NCI-H69 (cell line): ENCODE measurements at regions not wholly inside any gene's neighbourhood (a gene's known extent, or its start where the extent isn't known, plus 50 kb on each side); places are given as distances from the start of the nearest gene placed in this dataset.
"Not testable (repeated sequence)": the region's sequence is repeated elsewhere in the genome, so short reads cannot be mapped to it uniquely, and the experiment has no call there.

Experiments used
- DNase-seq: peaks from one replicate; lab custom pipeline; 2025; lab: John Stamatoyannopoulos, UW

GRCh38 chr1:194813096-194813495 lies 1626.7 kb upstream of the B3GALT2 start:
- DNase-seq: peak; percentile 92

- DNase-seq: peak; percentile 55
Observed at GRCh38 chr1:194809665-194810064, 1623.3 kb upstream of the B3GALT2 start.

DNA sequence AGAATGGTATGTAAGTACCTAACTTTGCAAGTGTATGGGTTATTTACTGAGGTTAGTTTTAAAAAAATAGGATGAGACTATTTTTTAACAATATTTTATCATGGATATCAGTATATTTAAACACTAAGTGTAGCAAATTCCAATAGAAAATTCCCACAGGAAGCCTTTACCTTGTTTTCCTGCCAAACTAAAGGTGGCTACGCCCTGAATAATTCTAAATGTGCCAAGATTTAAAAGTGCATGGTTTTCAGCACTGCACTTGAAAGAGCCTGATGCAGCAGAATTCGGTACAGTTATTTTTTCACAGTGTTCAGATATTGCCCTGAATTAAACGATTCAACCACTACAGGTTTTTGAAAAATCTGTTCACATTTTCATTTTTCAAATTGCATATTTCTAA lies 1622.8 kb upstream of the B3GALT2 start:
- DNase-seq: no peak

- DNase-seq: no peak
Observed at GRCh38 chr1:194807530-194808220, 1621.3 kb upstream of the B3GALT2 start.

DNA sequence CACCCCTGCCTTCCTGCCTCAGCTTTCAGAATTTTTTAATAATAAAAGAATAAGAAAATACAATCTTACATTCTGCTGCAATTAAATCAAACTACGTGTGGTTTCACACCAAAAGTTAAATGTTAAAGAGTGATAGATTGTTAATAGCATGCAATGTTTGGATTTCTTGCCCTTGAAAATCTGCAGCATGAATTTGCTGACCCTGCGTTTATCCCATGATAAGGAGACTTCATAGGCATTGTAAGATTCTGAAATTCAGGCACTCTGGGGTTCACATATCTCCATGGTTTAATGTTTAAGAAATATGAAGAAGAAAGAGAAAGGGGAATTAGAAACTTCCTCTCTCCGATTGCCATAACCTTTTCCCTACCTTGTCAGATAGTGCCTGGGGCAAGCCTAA lies 1616.2 kb upstream of the B3GALT2 start:
- no peak for DNase-seq

DNA sequence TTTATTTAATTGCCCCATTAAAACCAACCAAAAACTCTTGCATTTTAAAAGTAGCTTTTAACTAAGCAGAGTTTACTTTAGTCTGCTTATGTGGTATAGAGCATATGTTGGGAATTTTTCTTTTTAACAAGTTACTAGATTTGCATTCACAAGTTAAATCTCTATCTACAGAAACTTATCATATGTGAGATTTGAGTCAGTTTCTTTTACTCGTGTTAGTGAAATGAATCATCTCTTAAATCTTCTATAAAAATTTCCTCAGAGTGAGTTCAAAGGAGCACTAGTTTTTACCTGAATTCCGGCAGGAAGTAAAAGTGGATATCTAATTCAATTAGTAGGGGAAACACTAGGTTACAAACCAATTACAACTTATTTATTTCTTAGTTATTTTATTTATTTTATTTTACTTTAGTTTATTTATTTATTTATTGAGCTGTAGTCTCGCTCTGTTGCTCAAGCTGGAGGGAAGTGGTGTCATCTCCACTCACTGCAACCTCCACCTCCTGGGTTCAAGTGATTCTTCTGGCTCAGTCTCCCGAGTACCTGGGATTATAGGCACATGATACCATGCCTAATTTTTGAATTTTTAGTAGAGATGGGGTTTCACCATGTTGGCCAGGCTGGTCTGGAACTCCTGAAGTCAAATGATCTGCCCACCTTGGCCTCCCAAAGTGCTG lies 1609.6 kb upstream of the B3GALT2 start:
- DNase-seq: no peak

DNA sequence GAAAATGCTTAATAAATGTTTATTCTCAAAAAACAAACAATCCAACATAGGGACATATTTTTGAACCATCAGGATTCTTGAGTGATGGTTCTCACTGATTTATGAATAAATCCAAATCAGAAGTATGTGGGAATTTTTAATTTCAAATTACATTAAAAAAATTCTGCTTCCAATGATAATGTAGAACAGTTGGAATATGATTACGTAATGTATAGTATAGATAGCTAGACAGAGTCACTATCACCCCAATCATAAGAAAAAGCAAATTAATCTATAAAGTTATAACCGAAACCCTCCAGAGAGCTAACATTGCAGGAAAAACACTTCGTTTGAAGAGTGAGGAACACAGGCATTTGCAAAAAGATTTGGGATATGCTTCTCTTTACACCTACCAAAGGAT lies 1600.6 kb upstream of the B3GALT2 start:
- DNase-seq: no peak

GRCh38 chr1:194786027-194786426 lies 1599.6 kb upstream of the B3GALT2 start:
- DNase-seq: no peak

GRCh38 chr1:194776657-194777056 lies 1590.2 kb upstream of the B3GALT2 start:
- no peak for DNase-seq

DNA sequence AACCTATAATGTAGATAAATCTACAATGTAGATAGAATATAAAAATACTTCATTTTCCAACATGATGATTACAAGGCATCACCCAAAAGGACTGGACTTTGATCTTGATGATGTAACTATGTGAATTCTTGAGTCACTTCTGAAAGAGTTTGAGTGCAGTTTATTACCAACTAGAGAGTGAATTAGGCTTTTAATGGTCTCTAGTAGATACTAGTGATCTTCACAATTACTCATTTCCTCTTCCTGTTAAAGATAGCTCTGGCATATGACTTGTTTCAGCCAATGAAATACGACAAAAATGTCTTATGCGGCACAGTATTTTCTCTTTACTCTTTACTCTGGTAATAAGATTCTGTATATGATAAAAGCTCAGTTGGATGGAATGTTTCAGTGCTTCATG lies 1588.1 kb upstream of the B3GALT2 start:
- no peak for DNase-seq

DNA sequence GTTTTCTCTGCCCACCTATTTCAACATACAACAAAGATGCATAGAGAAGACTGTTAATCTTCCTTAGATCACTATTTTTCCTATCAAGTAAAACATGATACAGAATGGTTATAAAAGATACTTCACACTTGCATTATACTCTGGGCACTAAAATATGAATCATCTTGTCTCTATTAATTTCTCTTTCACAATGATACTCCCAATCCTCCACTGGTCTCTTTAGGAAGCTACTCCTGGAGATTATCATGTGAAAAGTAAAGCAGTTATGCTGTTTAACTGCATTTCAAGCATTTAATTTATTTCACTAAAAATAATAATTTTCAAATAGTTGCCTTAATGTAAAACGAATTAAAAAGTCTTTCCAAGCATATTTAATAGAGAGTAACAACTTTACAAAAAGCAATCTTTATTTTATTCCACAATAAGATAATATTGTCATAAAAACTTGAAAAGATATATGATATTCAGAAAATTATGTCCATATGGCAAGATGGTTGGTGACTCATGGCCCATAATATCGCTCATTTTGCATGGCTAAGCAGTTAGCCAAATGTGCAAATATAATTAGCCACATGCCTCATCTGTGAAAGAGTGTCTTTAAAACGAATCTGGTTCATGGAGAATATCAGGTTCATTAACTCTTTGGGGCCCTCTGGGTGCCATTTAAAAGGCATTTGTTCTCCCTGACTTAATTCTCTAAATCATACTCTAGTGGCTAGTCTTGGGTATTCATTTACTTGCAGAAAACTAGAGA lies 1569.0 kb upstream of the B3GALT2 start:
- peak; percentile 98 for DNase-seq

DNA sequence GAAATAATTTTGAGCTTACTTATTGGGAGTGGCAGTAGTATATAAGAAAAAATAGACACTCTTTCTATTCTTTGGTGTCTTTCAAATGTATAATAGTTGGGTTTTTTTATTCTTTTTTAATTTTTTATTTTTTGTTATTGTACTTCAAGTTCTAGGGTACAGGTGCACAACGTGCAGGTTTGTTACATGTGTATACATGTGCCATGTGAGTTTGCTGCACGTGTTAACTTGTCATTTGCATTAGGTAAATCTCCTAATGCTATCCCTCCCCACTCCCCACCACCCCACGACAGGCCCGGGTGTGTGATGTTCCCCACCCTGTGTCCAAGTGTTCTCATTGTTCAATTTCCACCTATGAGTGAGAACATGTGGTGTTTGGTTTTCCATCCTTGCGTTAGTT lies 1552.4 kb upstream of the B3GALT2 start:
- DNase-seq: not testable (repeated sequence)

DNA sequence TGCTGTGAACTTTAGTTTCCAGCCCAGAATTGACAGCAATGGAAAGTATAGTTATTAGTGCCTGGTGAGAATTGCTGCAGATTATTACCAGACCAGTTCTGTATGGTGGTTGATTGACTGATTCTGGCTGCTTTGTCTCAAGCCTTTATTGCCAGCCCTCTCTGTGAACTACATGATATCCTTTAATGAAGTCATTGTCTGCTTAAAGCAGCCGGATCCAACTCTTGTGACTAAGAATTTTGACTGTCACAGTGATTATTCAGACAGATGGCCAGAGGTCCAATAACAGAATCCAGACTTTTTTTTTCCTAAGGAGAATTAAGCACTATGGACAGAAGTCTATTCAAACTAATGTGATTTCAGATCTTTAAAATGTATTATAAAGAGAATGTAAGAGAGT lies 1548.6 kb upstream of the B3GALT2 start:
- peak; percentile 71 for DNase-seq

DNA sequence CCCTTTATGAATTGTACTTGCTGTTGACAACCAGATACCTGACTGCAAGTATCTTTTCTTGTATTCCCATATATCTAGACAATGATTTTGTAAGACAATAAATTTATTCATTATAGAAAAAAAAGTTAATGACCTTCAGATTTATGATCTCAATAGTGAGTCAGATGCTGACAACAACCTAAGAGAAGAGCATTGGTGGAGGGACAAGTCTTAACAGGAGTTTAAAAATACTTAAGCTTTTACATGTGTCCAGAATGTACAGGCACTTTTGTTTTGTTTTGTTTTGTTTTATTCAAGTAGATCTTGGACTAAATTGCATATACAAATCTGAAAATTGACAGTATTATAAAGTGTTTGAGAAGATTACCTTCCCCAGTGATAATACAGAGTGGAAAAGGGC lies 1544.6 kb upstream of the B3GALT2 start:
- DNase-seq: peak; percentile 30

GRCh38 chr1:194730304-194730703 lies 1543.9 kb upstream of the B3GALT2 start:
- peak; percentile 39 for DNase-seq

DNA sequence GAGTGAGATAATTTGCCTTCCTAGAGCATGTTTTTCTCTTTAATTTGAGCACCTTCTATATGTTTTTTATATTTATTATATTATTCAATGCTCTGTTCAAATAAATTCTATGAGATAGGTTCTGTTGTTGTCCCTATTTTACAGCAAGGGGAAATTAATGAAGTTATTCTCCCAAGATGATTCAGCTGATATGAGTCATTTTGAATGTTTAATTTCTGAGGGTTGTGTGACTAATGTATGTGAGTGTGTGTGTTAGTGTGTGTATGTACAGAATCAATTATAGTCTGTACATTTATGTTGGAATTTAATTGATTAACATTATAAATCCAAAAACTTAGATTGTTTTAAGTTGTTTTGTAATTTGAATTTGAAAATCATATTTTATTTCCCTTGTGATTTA lies 1536.7 kb upstream of the B3GALT2 start:
- DNase-seq: no peak

GRCh38 chr1:194717941-194718340 lies 1531.5 kb upstream of the B3GALT2 start:
- DNase-seq: no peak

DNA sequence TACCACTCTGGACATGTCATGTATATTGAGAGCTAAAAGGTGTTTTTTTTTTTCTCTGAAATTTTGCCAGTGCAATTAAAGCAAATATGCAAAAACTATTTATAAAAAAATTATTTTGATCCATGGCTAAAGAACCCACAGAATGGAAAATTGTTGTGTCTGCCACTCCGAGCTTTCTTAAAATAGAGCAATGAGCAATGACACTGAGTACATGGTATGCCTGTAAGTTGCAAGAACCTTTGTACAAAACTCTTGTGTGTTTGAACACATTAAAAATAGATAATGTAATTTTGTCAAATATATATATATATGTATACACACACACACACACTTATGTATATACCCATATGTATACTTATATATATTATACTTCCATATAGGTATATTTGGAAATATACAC lies 1530.9 kb upstream of the B3GALT2 start:
- DNase-seq: no peak

DNA sequence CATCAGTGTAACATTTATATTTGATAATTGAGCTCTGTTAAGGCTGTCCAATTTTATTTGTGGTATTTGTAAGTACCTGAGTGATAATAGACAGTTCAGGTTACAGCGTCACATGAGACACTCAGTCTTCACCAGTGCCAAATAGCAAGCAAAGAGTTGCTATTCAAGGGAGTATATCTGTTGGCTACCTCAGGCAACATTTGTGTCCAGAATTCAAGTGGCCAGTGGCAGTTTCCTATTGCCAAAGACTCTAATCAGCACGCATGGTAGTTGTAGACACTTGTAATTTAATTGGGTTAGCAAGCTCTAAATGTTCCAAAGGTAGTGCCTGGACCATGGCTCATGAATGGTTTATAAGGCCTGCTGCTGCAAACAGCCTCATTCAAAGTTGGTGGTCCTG lies 1524.3 kb upstream of the B3GALT2 start:
- DNase-seq: peak; percentile 49

DNA sequence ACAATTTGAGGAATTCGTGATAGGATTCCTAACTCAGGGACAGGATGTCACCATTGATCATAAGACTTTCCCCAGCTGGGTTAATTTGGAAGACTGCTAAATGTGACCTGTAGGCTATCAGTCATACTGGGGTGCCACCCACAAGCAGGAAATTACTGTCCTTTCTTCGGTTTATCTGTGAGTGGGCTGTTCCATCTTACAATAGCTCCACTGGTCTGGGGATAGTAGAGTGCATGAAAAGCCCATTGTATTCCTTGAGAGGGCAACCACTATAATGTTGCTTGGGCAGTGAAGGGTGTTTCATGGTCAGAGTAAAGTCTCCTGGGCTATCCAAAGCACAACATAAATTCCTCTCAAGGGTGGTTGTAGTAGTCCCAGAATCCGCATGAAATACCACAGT lies 1523.0 kb upstream of the B3GALT2 start:
- no peak for DNase-seq

- no peak for DNase-seq
Observed at GRCh38 chr1:194707074-194707473, 1520.7 kb upstream of the B3GALT2 start.

- no peak for DNase-seq
Observed at GRCh38 chr1:194705123-194705854, 1518.9 kb upstream of the B3GALT2 start.
